Neural cell (in vitro differentiated cells): ENCODE measurements at regions not wholly inside any gene's neighbourhood (a gene's known extent, or its start where the extent isn't known, plus 50 kb on each side); places are given as distances from the start of the nearest gene placed in this dataset.

Experiments used
- CTCF ChIP-seq: fragments of 450-650 bp; IDR thresholded peaks from 2 replicates; pipeline ENCODE4 v1.5.1; 2014; ENCODE audit warnings: antibody characterized with exemption, mild to moderate bottlenecking, moderate library complexity; ENCODE audit not compliant: poor library complexity, severe bottlenecking
- EP300 ChIP-seq: fragments of 450-650 bp; conservative IDR thresholded peaks from 2 replicates; pipeline ENCODE4 v1.6.1; 2014; ENCODE audit warnings: antibody characterized with exemption, mild to moderate bottlenecking, moderate library complexity; ENCODE audit not compliant: poor library complexity, severe bottlenecking
- EZH2 ChIP-seq: fragments of 200-600, 300-800 bp; shearing (Covaris generic), sonication (generic); IDR thresholded peaks from 2 replicates; pipeline ENCODE4 v1.6.1; 2014; ENCODE audit warnings: antibody characterized with exemption, low read length, borderline replicate concordance, mild to moderate bottlenecking; ENCODE audit not compliant: insufficient read depth, poor library complexity, severe bottlenecking
- MXI1 ChIP-seq: fragments of 450-650 bp; conservative IDR thresholded peaks from 2 replicates; pipeline ENCODE4 v1.6.1; 2014; ENCODE audit warnings: antibody characterized with exemption, mild to moderate bottlenecking; ENCODE audit not compliant: poor library complexity, severe bottlenecking
- POLR2AphosphoS5 ChIP-seq: IDR thresholded peaks from 2 replicates; pipeline ENCODE4 v1.6.1; 2012
- RAD21 ChIP-seq: fragments of 450-650 bp; conservative IDR thresholded peaks from 2 replicates; pipeline ENCODE4 v1.6.1; 2014; ENCODE audit warnings: antibody characterized with exemption, mild to moderate bottlenecking, moderate library complexity
- REST ChIP-seq: IDR thresholded peaks from 2 replicates; pipeline ENCODE4 v1.6.1; 2012; ENCODE audit warnings: borderline replicate concordance
- SMC3 ChIP-seq: fragments of 450-650 bp; conservative IDR thresholded peaks from 2 replicates; pipeline ENCODE4 v1.6.1; 2014; ENCODE audit warnings: antibody characterized with exemption, mild to moderate bottlenecking, moderate library complexity; ENCODE audit not compliant: poor library complexity

GRCh38 chr13:90311929-90312328, 1035.6 kb upstream of the MIR17HG start:
- TF ChIP-seq MXI1: no peak
- TF ChIP-seq CTCF: no peak
- TF ChIP-seq SMC3: no peak
- no peak for TF ChIP-seq EP300
- no peak for TF ChIP-seq RAD21
- TF ChIP-seq EZH2: no peak
- no peak for TF ChIP-seq REST
- TF ChIP-seq POLR2AphosphoS5: no peak
